HepG2 (cell line): ENCODE measurements at regions not wholly inside any gene's neighbourhood (a gene's known extent, or its start where the extent isn't known, plus 50 kb on each side); places are given as distances from the start of the nearest gene placed in this dataset.

Experiments
- ATAC-seq: fragments of 200-7000 bp; cut with Tn5 transposase; 3 replicates; pipeline ENCODE4 v1.9.1; 2020; ENCODE audit warnings: mild to moderate bottlenecking, moderate library complexity
- BruUV-seq: library from RNA; stranded (reverse); fragments of 400-500 nt; replicated peaks from 2 replicates; lab custom pipeline; 2021; lab: Mats Ljungman, UMichigan
- CTCF ChIA-PET: fragments of 300-600 bp; formaldehyde crosslinking; extraction: SDS; loops from one replicate; lab custom pipeline; 2021; ENCODE audit warnings: low total read pairs, inconsistent platforms, low intra/inter-chr PET ratio; lab: Yijun Ruan, JAX
- POLR2A ChIA-PET: fragments of 350-600 bp; sonication (Branson Sonifier 250); formaldehyde crosslinking; loops from one replicate; lab custom pipeline; 2020; ENCODE audit warnings: antibody characterized with exemption, inconsistent platforms; lab: Yijun Ruan, JAX
- DNase-seq: peaks from one replicate; pipeline ENCODE4 v3.0.0-alpha.2; 2015; ENCODE audit warnings: low spot score
- FAIRE-seq: peaks from 3 replicates; lab custom pipeline; 2011; peaks lifted over from hg19 to GRCh38; lab: Jason Lieb, UNC
- H2AFZ ChIP-seq: one replicate; pipeline ENCODE4 v1.6.1; 2011; ENCODE audit warnings: low read length, inconsistent platforms
- H3K27ac ChIP-seq: fragments of 300-600 bp; 3 replicates; pipeline ENCODE4 v1.8.0; 2011; ENCODE audit warnings: mixed run types, mild to moderate bottlenecking, mixed read lengths, low read length, inconsistent platforms; ENCODE audit not compliant: insufficient read depth; ENCODE audit errors: extremely low read length
- H3K27me3 ChIP-seq, 2 experiments: fragments of 200-600 bp in 1 of 2; 2 replicates in 1 of 2; 3 replicates in 1 of 2; pipeline versions ENCODE4 v1.6.0 to v1.8.0; 2011; ENCODE audit warnings: low read length in 2 of 2, mild to moderate bottlenecking in 2 of 2, moderate library complexity in 2 of 2, inconsistent platforms in 1 of 2; ENCODE audit not compliant: insufficient read depth in 2 of 2, control insufficient read depth in 1 of 2
- H3K36me3 ChIP-seq, 2 experiments: fragments of 200-600 bp in 1 of 2; replicated peaks in 1 of 2; 2 replicates in 1 of 2; 3 replicates in 1 of 2; pipeline versions ENCODE4 v1.5.1 to v1.8.0; 2011; ENCODE audit warnings: low read length in 2 of 2, inconsistent platforms in 1 of 2; ENCODE audit not compliant: insufficient read depth in 2 of 2, control insufficient read depth in 1 of 2
- H3K4me1 ChIP-seq: 2 replicates; pipeline ENCODE4 v1.5.1; 2012; ENCODE audit warnings: low read length, inconsistent platforms; ENCODE audit not compliant: insufficient read depth
- H3K4me2 ChIP-seq: 2 replicates; pipeline ENCODE4 v1.6.0; 2011; ENCODE audit warnings: low read depth, low read length, inconsistent platforms
- H3K4me3 ChIP-seq, 3 experiments: fragments of 200-600 bp in 1 of 3; sonication (generic), shearing (Covaris generic) in 1 of 3; replicated peaks in 1 of 3; 2 replicates each; pipeline ENCODE4 v1.5.1; 2011 to 2016; ENCODE audit warnings: low read length in 3 of 3, inconsistent platforms in 2 of 3, low read depth in 2 of 3, mild to moderate bottlenecking in 2 of 3, control low read depth in 1 of 3, mixed read lengths in 1 of 3; ENCODE audit not compliant: insufficient read depth in 1 of 3
- H3K79me2 ChIP-seq: one replicate; pipeline ENCODE4 v1.6.1; 2011; ENCODE audit warnings: low read length, inconsistent platforms; ENCODE audit not compliant: insufficient read depth
- H3K9ac ChIP-seq: 2 replicates; pipeline ENCODE4 v1.6.0; 2011; ENCODE audit warnings: mild to moderate bottlenecking, low read depth, low read length, inconsistent platforms; ENCODE audit not compliant: insufficient read depth
- H3K9me3 ChIP-seq: 2 replicates; pipeline ENCODE4 v1.5.1; 2012; ENCODE audit warnings: mild to moderate bottlenecking, low read length
- H4K20me1 ChIP-seq: 2 replicates; pipeline ENCODE4 v1.6.0; 2011; ENCODE audit warnings: inconsistent platforms, mild to moderate bottlenecking, low read length, moderate library complexity; ENCODE audit not compliant: insufficient read depth
- ELF3 ChIP-seq: IDR thresholded peaks from 2 replicates; pipeline ENCODE4 v1.6.1; 2016; ENCODE audit warnings: missing genetic modification reagents, missing compliant biosample characterization
- MLXIP ChIP-seq: sonication (generic); formaldehyde crosslinking; IDR thresholded peaks from 2 replicates; pipeline ENCODE4 v1.9.0; 2021; ENCODE audit warnings: missing genetic modification reagents, borderline replicate concordance
- NR2F2 ChIP-seq: IDR thresholded peaks from 2 replicates; pipeline ENCODE4 v1.6.1; 2012; ENCODE audit warnings: low read depth, inconsistent platforms, borderline replicate concordance
- THYN1 ChIP-seq: sonication (generic); formaldehyde crosslinking; IDR thresholded peaks from 2 replicates; pipeline ENCODE4 v1.8.1; 2023; ENCODE audit warnings: low read depth, mild to moderate bottlenecking, moderate library complexity, missing genetic modification reagents, borderline replicate concordance
- TRIM24 ChIP-seq: sonication (generic); formaldehyde crosslinking; IDR thresholded peaks from 2 replicates; pipeline ENCODE4 v1.8.0; 2022; ENCODE audit warnings: mild to moderate bottlenecking, missing genetic modification reagents
- ZNF335 ChIP-seq: sonication (generic); formaldehyde crosslinking; IDR thresholded peaks from 2 replicates; pipeline ENCODE4 v1.4.0; 2020; ENCODE audit warnings: missing genetic modification reagents
- ZNF407 ChIP-seq: sonication (generic); formaldehyde crosslinking; IDR thresholded peaks from one replicate; pipeline ENCODE4 v1.5.1; 2020; ENCODE audit warnings: mild to moderate bottlenecking, missing genetic modification reagents; ENCODE audit errors: not compliant biosample characterization
- WGBS: methylation state at CpG from one replicate; pipeline ENCODE4 v1.1.6; 2017; ENCODE audit warnings: low lambda C conversion rate; 5-methylcytosine and 5-hydroxymethylcytosine counted together
- in situ Hi-C: cut with HindIII; loops from 2 replicates; pipeline ENCODE4 v1.10.0; 2017; ENCODE audit warnings: low pct_unique_long_range_greater_than_20kb; ENCODE audit not compliant: extremely low pct_ligation_motif_present
- intact Hi-C: fragments of 100-400 bp; cut with micrococcal nuclease; formaldehyde crosslinking; loops from one replicate; pipeline ENCODE4 v1.10.0; 2022; ENCODE audit not compliant: unreplicated experiment

GRCh38 chr7:3187444-3188040, 113.5 kb upstream of the SDK1 start:
- no peaks in the 10 kb centered on the region for H3K36me3 ChIP-seq
- FAIRE-seq (no peak), ATAC-seq (no peak), DNase-seq (no peak)
- no peaks in the 10 kb centered on the region for H3K9me3 ChIP-seq
- 73% methylated on average over 18 of the region's 18 CpGs for WGBS
- H2AFZ ChIP-seq, result no peak overlapping the region
- intact Hi-C loops (no loop called here), in situ Hi-C loops (no loop called here)
- ChIA-PET POLR2A (no interaction called here), CTCF (no interaction called here)
- no peak overlapping the region for H3K9ac ChIP-seq
- no peak overlapping the region for H3K27ac ChIP-seq
- no peaks in the 10 kb centered on the region for H4K20me1 ChIP-seq
- H3K4me3 ChIP-seq, result no peak overlapping the region
- H3K27me3 ChIP-seq, result no peaks in the 10 kb centered on the region
- H3K4me2 ChIP-seq, result no peak overlapping the region
- BruUV-seq, result no TSS peak
- H3K79me2 ChIP-seq, result no peaks in the 10 kb centered on the region
- no peak for TF ChIP-seq NR2F2
- no peak for TF ChIP-seq ZNF335 (CRISPR knock-in tag)
- no peak for TF ChIP-seq ELF3 (CRISPR knock-in tag)
- TF ChIP-seq TRIM24 (CRISPR knock-in tag), result no peak
- no peak for TF ChIP-seq ZNF407 (CRISPR knock-in tag)
- no peak for TF ChIP-seq MLXIP (CRISPR knock-in tag)
- TF ChIP-seq THYN1 (CRISPR knock-in tag), result no peak
- H3K4me1 ChIP-seq, result peaks cover 17% of the 10 kb centered on the region
